Ovary (tissue), 3 donors: ENCODE measurements at regions not wholly inside any gene's neighbourhood (a gene's known extent, or its start where the extent isn't known, plus 50 kb on each side); places are given as distances from the start of the nearest gene placed in this dataset.

Experiments used
- CTCF ChIP-seq, 3 donors: fragments of 450-650 bp in 2 of 3; fragments of 200-600 bp in 1 of 3; IDR thresholded peaks; one replicate each; pipeline versions ENCODE4 v1.5.1 to v1.8.0; 2016 to 2022; ENCODE audit warnings: antibody characterized with exemption in 3 of 3, mild to moderate bottlenecking in 1 of 3
- EP300 ChIP-seq: sonication (generic); formaldehyde crosslinking; IDR thresholded peaks from one replicate; pipeline ENCODE4 v1.6.1; 2017; ENCODE audit warnings: antibody characterized with exemption
- POLR2A ChIP-seq: fragments of 450-650 bp; IDR thresholded peaks from one replicate; pipeline ENCODE4 v1.6.1; 2017; ENCODE audit warnings: antibody characterized with exemption, mild to moderate bottlenecking, moderate library complexity
- donor health status: DM: no; HTN: no; CAD: no.

- TF ChIP-seq CTCF (IDR thresholded peaks at IDR 0.05) (no peak), POLR2A (no peak), EP300 (no peak)
Observed at GRCh38 chr12:115847398-115847797, 430.1 kb downstream of the MED13L start.
